ENCODE measurements at regions not wholly inside any gene's neighbourhood (a gene's known extent, or its start where the extent isn't known, plus 50 kb on each side); places are given as distances from the start of the nearest gene placed in this dataset. TPM values are rescaled to one million over a fixed set of nuclear protein-coding genes. Genes with fewer than 3 reads are reported as not detected.

- 25 to 28% methylated on average over 4 of the region's 4 CpGs for WGBS, 2 experiments (ENCODE audit: low coverage in 1 of 2, low lambda C conversion rate in 2 of 2, missing lambda C conversion rate in 2 of 2)
- no peaks in the 10 kb centered on the region for H4K20me1 ChIP-seq (ENCODE audit: insufficient read depth)
- DNase-seq: peak; percentile 89
- in situ Hi-C loops (cut with MboI): no loop called here
- peaks cover 13% of the 10 kb centered on the region; the same call in 1 of the 2 replicates for H3K36me3 ChIP-seq (ENCODE audit: low read depth)
- H3K27ac ChIP-seq: peak overlapping the region; percentile 97
- H3K4me2 ChIP-seq (ENCODE audit: unreplicated experiment): peak overlapping the region; percentile 67
- H3K4me3 ChIP-seq: peak overlapping the region; percentile 16; the same call in 1 of the 2 replicates
- no peaks in the 10 kb centered on the region for H3K9me2 ChIP-seq (ENCODE audit: insufficient read depth)
- no peak overlapping the region for H2AFZ ChIP-seq
- H3K27me3 ChIP-seq (replicated peaks; ENCODE audit: insufficient read depth): no peaks in the 10 kb centered on the region
- peaks cover 97% of the 10 kb centered on the region for H3K79me2 ChIP-seq (ENCODE audit: insufficient read depth)
- TF ChIP-seq EZH2 (IDR thresholded peaks at IDR 0.05; ENCODE audit: insufficient read depth, poor library complexity, severe bottlenecking): no peak
- TF ChIP-seq EZH2phosphoT487 (IDR thresholded peaks at IDR 0.05; ENCODE audit: insufficient read depth, low read depth): no peak
- peaks cover 87% of the 10 kb centered on the region for H3K4me1 ChIP-seq (ENCODE audit: insufficient read depth)
- H3K9ac ChIP-seq: peak overlapping the region; percentile 66
- peaks cover 95% of the 10 kb centered on the region for H3F3A ChIP-seq (ENCODE audit: insufficient read depth)
- no peaks in the 10 kb centered on the region for H3K9me3 ChIP-seq (ENCODE audit: low read depth)
Observed at GRCh38 chr1:201774224-201774982, 54.6 kb upstream of the IPO9 start.

DNA sequence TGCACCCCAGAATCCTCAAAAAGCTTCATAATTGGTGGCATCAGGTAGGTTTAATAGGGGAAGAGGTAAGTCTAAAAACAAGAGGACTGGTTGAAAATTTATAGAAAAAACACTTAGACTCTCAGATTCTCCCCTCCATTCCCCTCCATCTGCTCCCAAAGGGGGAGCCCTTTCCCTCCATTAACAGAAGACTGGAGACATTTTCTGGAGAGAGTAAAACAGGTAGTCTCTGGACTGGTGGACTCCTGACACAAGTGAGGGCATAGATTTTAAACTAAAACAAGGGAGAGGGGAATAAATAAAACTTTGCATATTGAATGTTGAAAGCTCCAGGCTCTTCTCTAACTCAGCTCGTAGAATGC lies 54.0 kb upstream of the IPO9 start:
- Histone ChIP-seq H3K4me2 (ENCODE audit: unreplicated experiment) (peak overlapping the region; percentile 67), H3K9ac (peak overlapping the region; percentile 66), H4K20me1 (ENCODE audit: insufficient read depth) (no peaks in the 10 kb centered on the region), H3F3A (ENCODE audit: insufficient read depth) (peaks cover 95% of the 10 kb centered on the region), H3K9me3 (ENCODE audit: low read depth) (no peaks in the 10 kb centered on the region), H3K27ac (peak overlapping the region; percentile 97), H2AFZ (no peak overlapping the region), H3K36me3 (ENCODE audit: low read depth) (peaks cover 13% of the 10 kb centered on the region; the same call in 1 of the 2 replicates), H3K4me1 (ENCODE audit: insufficient read depth) (peaks cover 87% of the 10 kb centered on the region), H3K9me2 (ENCODE audit: insufficient read depth) (no peaks in the 10 kb centered on the region), H3K4me3 (peak overlapping the region; percentile 16; the same call in 1 of the 2 replicates), H3K27me3 (replicated peaks; ENCODE audit: insufficient read depth) (no peaks in the 10 kb centered on the region), H3K79me2 (ENCODE audit: insufficient read depth) (peaks cover 97% of the 10 kb centered on the region)
- TF ChIP-seq EZH2 (IDR thresholded peaks at IDR 0.05; ENCODE audit: insufficient read depth, poor library complexity, severe bottlenecking) (no peak), EZH2phosphoT487 (IDR thresholded peaks at IDR 0.05; ENCODE audit: insufficient read depth, low read depth) (no peak)
- in situ Hi-C loops (cut with MboI): no loop called here
- no peak for DNase-seq
- 81 to 87% methylated on average over 1 of the region's 1 CpG for WGBS, 2 experiments (ENCODE audit: low coverage in 1 of 2, low lambda C conversion rate in 2 of 2, missing lambda C conversion rate in 2 of 2)

GRCh38 chr1:201775380-201775779 lies 53.6 kb upstream of the IPO9 start:
- in situ Hi-C loops (cut with MboI): no loop called here
- H3F3A ChIP-seq (ENCODE audit: insufficient read depth): peaks cover 95% of the 10 kb centered on the region
- peak overlapping the region; percentile 97 for H3K27ac ChIP-seq
- no peak for TF ChIP-seq EZH2phosphoT487 (IDR thresholded peaks at IDR 0.05; ENCODE audit: insufficient read depth, low read depth)
- TF ChIP-seq EZH2 (IDR thresholded peaks at IDR 0.05; ENCODE audit: insufficient read depth, poor library complexity, severe bottlenecking): no peak
- 90% methylated on average over 3 of the region's 3 CpGs for WGBS, 2 experiments (ENCODE audit: low coverage in 1 of 2, low lambda C conversion rate in 2 of 2, missing lambda C conversion rate in 2 of 2)
- H3K4me2 ChIP-seq (ENCODE audit: unreplicated experiment): no peak overlapping the region
- peaks cover 86% of the 10 kb centered on the region for H3K4me1 ChIP-seq (ENCODE audit: insufficient read depth)
- no peak overlapping the region for H2AFZ ChIP-seq
- H4K20me1 ChIP-seq (ENCODE audit: insufficient read depth): no peaks in the 10 kb centered on the region
- H3K79me2 ChIP-seq (ENCODE audit: insufficient read depth): peaks cover 97% of the 10 kb centered on the region
- DNase-seq: no peak
- H3K4me3 ChIP-seq: no peak overlapping the region
- H3K9ac ChIP-seq: peak overlapping the region; percentile 66
- peaks cover 17% of the 10 kb centered on the region; the same call in 1 of the 2 replicates for H3K36me3 ChIP-seq (ENCODE audit: low read depth)
- H3K27me3 ChIP-seq (replicated peaks; ENCODE audit: insufficient read depth): no peaks in the 10 kb centered on the region
- H3K9me2 ChIP-seq (ENCODE audit: insufficient read depth): no peaks in the 10 kb centered on the region
- H3K9me3 ChIP-seq (ENCODE audit: low read depth): no peaks in the 10 kb centered on the region

- Histone ChIP-seq H3K4me1 (ENCODE audit: insufficient read depth) (peaks cover 69% of the 10 kb centered on the region), H3K9me2 (ENCODE audit: insufficient read depth) (no peaks in the 10 kb centered on the region), H3K9ac (peak overlapping the region; percentile 72), H3K27me3 (replicated peaks; ENCODE audit: insufficient read depth) (no peaks in the 10 kb centered on the region), H2AFZ (no peak overlapping the region), H3K79me2 (ENCODE audit: insufficient read depth) (peaks cover 97% of the 10 kb centered on the region), H3K4me3 (no peak overlapping the region), H3K9me3 (ENCODE audit: low read depth) (no peaks in the 10 kb centered on the region), H3K36me3 (ENCODE audit: low read depth) (peaks cover 35% of the 10 kb centered on the region), H3K27ac (peak overlapping the region; percentile 97), H4K20me1 (ENCODE audit: insufficient read depth) (no peaks in the 10 kb centered on the region), H3F3A (ENCODE audit: insufficient read depth) (peaks cover 89% of the 10 kb centered on the region), H3K4me2 (ENCODE audit: unreplicated experiment) (peak overlapping the region; percentile 39)
- TF ChIP-seq EZH2 (IDR thresholded peaks at IDR 0.05; ENCODE audit: insufficient read depth, poor library complexity, severe bottlenecking): no peak
- TF ChIP-seq EZH2phosphoT487 (IDR thresholded peaks at IDR 0.05; ENCODE audit: insufficient read depth, low read depth): no peak
- in situ Hi-C loops (cut with MboI): no loop called here
- peak; percentile 75 for DNase-seq
- 18 to 27% methylated on average over 5 of the region's 5 CpGs for WGBS, 2 experiments (ENCODE audit: low coverage in 1 of 2, low lambda C conversion rate in 2 of 2, missing lambda C conversion rate in 2 of 2)
Observed at GRCh38 chr1:201778279-201779065, 50.5 kb upstream of the IPO9 start.

Small RNA genes in the stretch of these regions (microRNA-seq; reads per million reads assigned to microRNA genes)
- gene MIR5191 (ENCODE audit: borderline number of aligned reads): not detected

Small RNA genes in the stretch of these regions (small RNA-seq; reads per million reads assigned to genes)
- gene MIR5191 (ENCODE audit: low read depth, low replicate concordance): not detected
- gene RNU6-501P (ENCODE audit: low read depth, low replicate concordance): not detected

Measured in GM23248 (cell line).